Amygdala (tissue), 56 donors: ENCODE measurements at regions not wholly inside any gene's neighbourhood (a gene's known extent, or its start where the extent isn't known, plus 50 kb on each side); places are given as distances from the start of the nearest gene placed in this dataset.
A peak's percentile ranks its signal among the peaks of the same experiment; 100 is the strongest.

Experiments
- DNase-seq, 56 donors: peaks; one replicate each; lab custom pipeline; 2025; lab: John Stamatoyannopoulos, UW

- no peak for DNase-seq
Observed at GRCh38 chr1:234731569-234732085, 121.6 kb upstream of the IRF2BP2 start.

- DNase-seq = no peak
Observed at GRCh38 chr1:234730770-234731568, 121.0 kb upstream of the IRF2BP2 start.

GRCh38 chr1:234730475-234730769 lies 120.4 kb upstream of the IRF2BP2 start:
- no peak for DNase-seq

- no peak for DNase-seq
Observed at GRCh38 chr1:234729561-234730474, 119.8 kb upstream of the IRF2BP2 start.

- DNase-seq = no peak
Observed at GRCh38 chr1:234728740-234729139, 118.8 kb upstream of the IRF2BP2 start.

- no peak for DNase-seq
Observed at GRCh38 chr1:234727018-234727940, 117.3 kb upstream of the IRF2BP2 start.

GRCh38 chr1:234726359-234726943 lies 116.5 kb upstream of the IRF2BP2 start:
- no peak for DNase-seq

GRCh38 chr1:234725177-234726132 lies 115.5 kb upstream of the IRF2BP2 start:
- peak in 13 of 56 donors; percentile 12 to 61 (median 41) for DNase-seq

- DNase-seq = peak in 36 of 56 donors; percentile 57 to 89 (median 76)
Observed at GRCh38 chr1:234724516-234725176, 114.7 kb upstream of the IRF2BP2 start.

GRCh38 chr1:234722904-234723720 lies 113.1 kb upstream of the IRF2BP2 start:
- DNase-seq = peak in 47 of 56 donors; percentile 24 to 84 (median 62)

GRCh38 chr1:234722270-234722704 lies 112.3 kb upstream of the IRF2BP2 start:
- peak in 2 of 56 donors; percentile 14 to 28 for DNase-seq

GRCh38 chr1:234721476-234722269 lies 111.7 kb upstream of the IRF2BP2 start:
- peak in 20 of 56 donors; percentile 17 to 65 (median 32) for DNase-seq

- DNase-seq = no peak
Observed at GRCh38 chr1:234720709-234721441, 110.9 kb upstream of the IRF2BP2 start.

- DNase-seq = no peak
Observed at GRCh38 chr1:234719454-234720251, 109.7 kb upstream of the IRF2BP2 start.
